Spleen (tissue), 11 donors: ENCODE measurements at regions not wholly inside any gene's neighbourhood (a gene's known extent, or its start where the extent isn't known, plus 50 kb on each side); places are given as distances from the start of the nearest gene placed in this dataset.

Source experiments
- DNase-seq: peaks from one replicate; pipeline ENCODE4 v3.0.0-alpha.2; 2020
- H3K27ac ChIP-seq, 8 donors: fragments of 200-600 bp; sonication (generic) in 7 of 8; 1 replicate in 4 of 8; 2 replicates in 4 of 8; pipeline versions ENCODE4 v1.5.0 to v1.8.0; 2016 to 2021; ENCODE audit warnings: inconsistent platforms in 4 of 8, mild to moderate bottlenecking in 4 of 8, moderate library complexity in 1 of 8
- H3K27me3 ChIP-seq, 7 donors: fragments of 200-600 bp; sonication (generic) in 6 of 7; replicated peaks in 1 of 7; 1 replicate in 4 of 7; 2 replicates in 3 of 7; pipeline versions ENCODE4 v1.5.0 to v1.8.0; 2016 to 2021; ENCODE audit warnings: inconsistent platforms in 3 of 7, mild to moderate bottlenecking in 1 of 7
- H3K36me3 ChIP-seq, 6 donors: fragments of 200-600 bp; sonication (generic) in 5 of 6; 1 replicate in 4 of 6; 2 replicates in 2 of 6; pipeline versions ENCODE4 v1.5.0 to v1.8.0; 2016 to 2021; ENCODE audit warnings: inconsistent platforms in 2 of 6
- H3K4me1 ChIP-seq, 6 donors: fragments of 200-600 bp; sonication (generic) in 5 of 6; 1 replicate in 3 of 6; 2 replicates in 3 of 6; pipeline versions ENCODE4 v1.5.0 to v1.8.0; 2016 to 2021; ENCODE audit warnings: inconsistent platforms in 3 of 6
- H3K4me3 ChIP-seq, 8 donors: fragments of 200-600 bp; sonication (generic) in 7 of 8; 1 replicate in 4 of 8; 2 replicates in 4 of 8; pipeline versions ENCODE4 v1.5.0 to v1.8.0; 2016 to 2021; ENCODE audit warnings: inconsistent platforms in 4 of 8, mild to moderate bottlenecking in 4 of 8, moderate library complexity in 2 of 8
- H3K9me3 ChIP-seq, 8 donors: fragments of 200-600 bp; sonication (generic) in 7 of 8; 1 replicate in 4 of 8; 2 replicates in 4 of 8; pipeline versions ENCODE4 v1.5.0 to v1.8.0; 2016 to 2021; ENCODE audit warnings: inconsistent platforms in 4 of 8
- POLR2A ChIP-seq, 3 donors: fragments of 450-650 bp; IDR thresholded peaks; one replicate each; pipeline ENCODE4 v1.5.1; 2017; ENCODE audit warnings: antibody characterized with exemption in 3 of 3, mild to moderate bottlenecking in 1 of 3
- POLR2AphosphoS5 ChIP-seq, 3 donors: sonication (generic); formaldehyde crosslinking; IDR thresholded peaks; one replicate each; pipeline ENCODE4 v1.5.1; 2017; ENCODE audit warnings: antibody characterized with exemption in 3 of 3
- WGBS, 5 donors: extraction: QIAGEN DNeasy Blood & Tissue Kit in 3 of 5; methylation state at CpG; one replicate each; pipeline versions ENCODE4 v1.1.5 to v1.1.7; 2013 to 2018; 5-methylcytosine and 5-hydroxymethylcytosine counted together
- intact Hi-C: fragments of 100-400 bp; cut with DNase I; formaldehyde crosslinking; loops from one replicate; pipeline ENCODE4 v1.15.0; 2023; ENCODE audit warnings: low total_unique reads
- TF ChIP-seq, protein P1 (sequence below), 11 experiments: fragments of 200-600 bp in 7 of 11; fragments of 450-650 bp in 4 of 11; sonication (generic) in 4 of 11; IDR thresholded peaks in 8 of 11; conservative IDR thresholded peaks in 3 of 11; 1 replicate in 7 of 11; 2 replicates in 4 of 11; pipeline versions ENCODE4 v1.4.0 to v1.8.0; 2016 to 2021; ENCODE audit warnings: antibody characterized with exemption in 11 of 11, inconsistent platforms in 4 of 11, mild to moderate bottlenecking in 1 of 11
- donor health status: healthy with polysubstance abuse.
- donor health status: DM: no; HTN: no; CAD: no; lungs with moderate emphysema.
- donor health status: DM: no; HTN: no; CAD: no.
- donor health status: Bipolar disorder and iron deficiency.
- donor health status: healthy.
- donor health status: DM: no; HTN: no; CAD: no.
- donor health status: DM: yes; HTN: yes; CAD: no.

- WGBS, 5 donors, result 82 to 91% (median 88%) methylated on average over 2 of the region's 2 CpGs
- H3K36me3 ChIP-seq, result no peaks in the 10 kb centered on the region
- H3K27ac ChIP-seq, result no peak overlapping the region
- no peak overlapping the region for H3K4me3 ChIP-seq
- DNase-seq, result no peak
- TF ChIP-seq, protein P1, sequence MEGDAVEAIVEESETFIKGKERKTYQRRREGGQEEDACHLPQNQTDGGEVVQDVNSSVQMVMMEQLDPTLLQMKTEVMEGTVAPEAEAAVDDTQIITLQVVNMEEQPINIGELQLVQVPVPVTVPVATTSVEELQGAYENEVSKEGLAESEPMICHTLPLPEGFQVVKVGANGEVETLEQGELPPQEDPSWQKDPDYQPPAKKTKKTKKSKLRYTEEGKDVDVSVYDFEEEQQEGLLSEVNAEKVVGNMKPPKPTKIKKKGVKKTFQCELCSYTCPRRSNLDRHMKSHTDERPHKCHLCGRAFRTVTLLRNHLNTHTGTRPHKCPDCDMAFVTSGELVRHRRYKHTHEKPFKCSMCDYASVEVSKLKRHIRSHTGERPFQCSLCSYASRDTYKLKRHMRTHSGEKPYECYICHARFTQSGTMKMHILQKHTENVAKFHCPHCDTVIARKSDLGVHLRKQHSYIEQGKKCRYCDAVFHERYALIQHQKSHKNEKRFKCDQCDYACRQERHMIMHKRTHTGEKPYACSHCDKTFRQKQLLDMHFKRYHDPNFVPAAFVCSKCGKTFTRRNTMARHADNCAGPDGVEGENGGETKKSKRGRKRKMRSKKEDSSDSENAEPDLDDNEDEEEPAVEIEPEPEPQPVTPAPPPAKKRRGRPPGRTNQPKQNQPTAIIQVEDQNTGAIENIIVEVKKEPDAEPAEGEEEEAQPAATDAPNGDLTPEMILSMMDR (IDR thresholded peaks at IDR 0.05 in 8 of 11, conservative IDR thresholded peaks at IDR 0.05 in 3 of 11), result no peak
- no peak for TF ChIP-seq POLR2A (IDR thresholded peaks at IDR 0.05)
- intact Hi-C loops, result no loop called here
- H3K27me3 ChIP-seq, result no peaks in the 10 kb centered on the region
- H3K4me1 ChIP-seq, result no peaks in the 10 kb centered on the region
- H3K9me3 ChIP-seq, result no peaks in the 10 kb centered on the region
Measured at GRCh38 chr6:99846006-99846405, 148.0 kb downstream of the MCHR2 start.

- intact Hi-C loops, result no loop called here
- Histone ChIP-seq H3K27ac (no peak overlapping the region), H3K4me1 (no peaks in the 10 kb centered on the region), H3K27me3 (peaks cover 0 to 15% (median 0%) of the 10 kb centered on the region in 7 donors), H3K36me3 (no peaks in the 10 kb centered on the region), H3K4me3 (no peak overlapping the region), H3K9me3 (no peaks in the 10 kb centered on the region)
- WGBS, 5 donors, result 68 to 75% (median 72%) methylated on average over 2 of the region's 2 CpGs
- no peak for TF ChIP-seq POLR2AphosphoS5 (IDR thresholded peaks at IDR 0.05)
- TF ChIP-seq POLR2A (IDR thresholded peaks at IDR 0.05), result no peak
- TF ChIP-seq, protein P1 (IDR thresholded peaks at IDR 0.05 in 8 of 11, conservative IDR thresholded peaks at IDR 0.05 in 3 of 11), result no peak
- DNase-seq, result no peak
Measured at GRCh38 chr6:99850841-99851240, 143.2 kb downstream of the MCHR2 start.

DNA sequence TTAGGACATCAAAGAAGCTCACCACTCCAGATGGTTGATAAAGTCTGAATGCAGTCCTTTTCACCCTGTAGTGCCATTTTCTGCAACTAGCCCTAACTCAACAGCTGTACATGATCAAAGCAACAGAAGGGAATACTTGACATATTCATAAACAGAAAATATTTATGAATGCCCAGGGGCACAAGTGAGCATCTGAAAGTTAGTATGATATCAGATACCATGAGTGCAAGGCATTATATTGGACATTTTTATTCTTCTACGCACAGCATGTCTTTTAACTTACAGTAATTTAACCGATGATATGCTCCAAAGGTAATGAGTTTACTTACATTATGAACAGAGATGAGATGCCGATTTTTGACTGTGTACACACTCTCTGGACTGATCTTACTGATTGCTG is 142.0 kb downstream of the MCHR2 start:
- peaks cover 0 to 24% (median 0%) of the 10 kb centered on the region in 7 donors for H3K27me3 ChIP-seq
- H3K36me3 ChIP-seq, result no peaks in the 10 kb centered on the region
- no peak overlapping the region for H3K27ac ChIP-seq
- no peak for DNase-seq
- 84 to 92% (median 87%) methylated on average over 3 of the region's 3 CpGs for WGBS, 5 donors
- H3K9me3 ChIP-seq, result no peaks in the 10 kb centered on the region
- TF ChIP-seq, protein P1 (IDR thresholded peaks at IDR 0.05 in 8 of 11, conservative IDR thresholded peaks at IDR 0.05 in 3 of 11), result no peak
- TF ChIP-seq POLR2AphosphoS5 (IDR thresholded peaks at IDR 0.05), result no peak
- TF ChIP-seq POLR2A (IDR thresholded peaks at IDR 0.05), result no peak
- intact Hi-C loops, result no loop called here
- H3K4me1 ChIP-seq, result no peaks in the 10 kb centered on the region
- no peak overlapping the region for H3K4me3 ChIP-seq

GRCh38 chr6:99867026-99867425 is 127.0 kb downstream of the MCHR2 start:
- DNase-seq, result no peak
- no peaks in the 10 kb centered on the region for H3K36me3 ChIP-seq
- peaks cover 0 to 30% (median 0%) of the 10 kb centered on the region in 7 donors for H3K27me3 ChIP-seq
- no peaks in the 10 kb centered on the region for H3K9me3 ChIP-seq
- WGBS, 5 donors, result 27 to 42% (median 34%) methylated on average over 3 of the region's 3 CpGs
- no peak overlapping the region for H3K4me3 ChIP-seq
- no peak overlapping the region for H3K27ac ChIP-seq
- intact Hi-C loops, result no loop called here
- TF ChIP-seq POLR2AphosphoS5 (IDR thresholded peaks at IDR 0.05) (no peak), POLR2A (IDR thresholded peaks at IDR 0.05) (no peak)
- TF ChIP-seq, protein P1 (IDR thresholded peaks at IDR 0.05 in 8 of 11, conservative IDR thresholded peaks at IDR 0.05 in 3 of 11), result no peak
- H3K4me1 ChIP-seq, result no peaks in the 10 kb centered on the region
